ENCODE measurements at regions not wholly inside any gene's neighbourhood (a gene's known extent, or its start where the extent isn't known, plus 50 kb on each side); places are given as distances from the start of the nearest gene placed in this dataset.
A peak's percentile ranks its signal among the peaks of the same experiment; 100 is the strongest.
"Not testable (repeated sequence)": the region's sequence is repeated elsewhere in the genome, so short reads cannot be mapped to it uniquely, and the experiment has no call there.

DNA sequence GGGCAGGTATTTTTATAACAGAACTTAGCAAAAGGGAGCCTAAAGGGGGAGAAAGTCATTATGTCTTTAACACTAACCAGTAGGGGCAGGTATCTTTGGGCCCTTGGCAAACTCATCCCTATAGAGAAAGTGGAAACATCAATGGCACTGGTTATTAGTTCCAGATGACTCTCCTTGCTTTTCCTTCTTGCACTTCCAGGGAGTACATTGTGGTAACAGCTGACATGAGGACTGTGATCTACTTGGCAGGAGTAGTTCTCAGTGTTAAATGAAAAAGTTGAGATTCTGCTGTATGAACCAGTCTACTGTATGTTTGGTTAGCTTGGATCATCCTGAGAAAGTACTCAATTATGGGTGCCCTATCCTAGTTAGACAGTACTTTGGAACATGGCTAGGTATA is 93.6 kb downstream of the ATXN3L start:
- FAIRE-seq (no peak), DNase-seq (ENCODE audit: low spot score in 2 of 2) (no peak)

DNA sequence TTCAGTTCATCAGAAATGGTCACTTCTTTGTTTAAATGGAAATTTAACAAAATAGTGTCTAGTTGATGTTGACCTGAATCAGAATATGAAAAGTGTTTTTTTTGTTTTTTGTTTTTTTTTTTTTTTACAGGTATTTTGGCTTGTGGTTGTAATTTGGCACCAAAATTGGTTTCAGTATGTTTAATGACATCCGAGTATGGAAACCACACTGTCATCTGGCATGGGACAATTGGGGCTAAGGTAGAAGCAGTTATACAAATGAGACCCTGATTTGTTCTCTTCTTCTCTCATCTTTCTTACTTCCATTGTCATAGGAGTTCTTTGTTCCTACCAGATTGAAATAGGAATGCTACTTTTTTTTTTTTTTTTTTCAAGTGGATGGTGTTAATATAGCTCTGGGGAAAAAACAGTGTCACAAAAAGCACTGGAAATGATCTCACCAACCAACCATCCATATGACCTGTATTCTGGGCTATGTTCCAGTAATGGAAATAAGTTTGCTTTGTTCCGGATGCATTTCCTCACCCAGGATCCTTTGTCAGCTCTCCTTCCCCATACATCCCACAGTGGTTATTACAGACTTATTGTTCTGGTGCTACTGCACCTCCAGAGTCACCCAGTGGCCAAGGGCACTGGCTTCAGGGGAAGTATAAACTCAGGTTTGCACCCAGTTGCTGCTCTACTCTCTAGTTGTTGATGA is 95.8 kb downstream of the ATXN3L start:
- FAIRE-seq (no peak), DNase-seq (ENCODE audit: low spot score in 2 of 2) (peak in 1 of 2 donors; percentile 4)

DNA sequence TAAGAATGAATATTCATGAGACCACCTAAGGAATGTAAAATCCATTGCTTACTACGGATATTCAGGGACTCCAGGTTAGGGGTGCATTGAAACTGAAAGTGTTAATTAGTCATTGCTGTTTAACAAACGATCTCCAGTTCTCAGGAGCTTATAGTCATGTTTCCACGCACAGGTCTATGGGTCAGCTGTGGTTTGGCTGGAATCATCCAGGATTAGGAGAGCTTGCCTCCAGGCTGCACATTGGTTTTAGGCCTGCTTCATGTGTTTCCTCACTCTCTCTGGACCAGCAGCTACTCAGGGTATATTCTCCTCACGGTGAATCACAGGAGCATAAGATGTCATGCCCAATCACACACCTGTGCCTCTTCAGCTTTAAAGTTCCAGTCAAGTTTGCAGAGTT is 98.9 kb downstream of the ATXN3L start:
- DNase-seq (ENCODE audit: low spot score in 2 of 2), result no peak
- no peak for FAIRE-seq

DNA sequence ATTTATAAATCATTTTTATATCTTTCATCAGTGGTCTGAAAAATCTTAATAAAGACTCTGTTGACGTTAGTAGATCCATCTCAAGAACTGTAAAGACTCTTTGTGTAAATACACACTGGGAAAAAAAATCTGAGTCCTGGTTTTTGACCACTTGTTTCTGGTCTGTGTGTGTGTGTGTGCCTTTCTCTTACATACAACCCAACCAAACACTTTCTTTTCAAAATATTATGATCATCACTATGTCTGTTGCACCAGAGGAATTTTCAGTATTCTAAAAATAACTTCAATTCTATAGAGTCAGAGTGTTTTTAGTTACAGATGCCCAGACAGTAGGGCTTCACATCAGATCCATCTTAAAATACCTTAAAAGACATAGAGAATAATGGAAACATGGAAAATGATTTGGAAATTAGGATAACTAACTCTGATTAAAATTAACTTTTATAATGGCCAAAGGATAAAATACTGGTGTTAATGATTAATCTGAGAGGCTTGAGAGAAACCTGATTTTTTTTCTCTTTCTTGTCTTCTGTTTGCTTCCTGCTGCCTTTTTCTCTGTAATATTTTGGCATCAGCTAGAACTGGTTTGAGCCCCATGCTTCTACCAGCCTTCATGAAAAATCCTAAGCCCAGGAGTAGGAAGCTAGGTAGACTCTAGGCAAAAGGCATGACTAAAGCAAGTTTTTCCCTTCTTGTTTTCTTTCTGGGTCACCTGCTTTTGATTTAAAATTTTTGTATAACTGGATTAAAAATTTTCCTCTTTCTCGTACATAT is 99.7 kb downstream of the ATXN3L start:
- DNase-seq (ENCODE audit: low spot score in 2 of 2), result no peak
- FAIRE-seq, result no peak

DNA sequence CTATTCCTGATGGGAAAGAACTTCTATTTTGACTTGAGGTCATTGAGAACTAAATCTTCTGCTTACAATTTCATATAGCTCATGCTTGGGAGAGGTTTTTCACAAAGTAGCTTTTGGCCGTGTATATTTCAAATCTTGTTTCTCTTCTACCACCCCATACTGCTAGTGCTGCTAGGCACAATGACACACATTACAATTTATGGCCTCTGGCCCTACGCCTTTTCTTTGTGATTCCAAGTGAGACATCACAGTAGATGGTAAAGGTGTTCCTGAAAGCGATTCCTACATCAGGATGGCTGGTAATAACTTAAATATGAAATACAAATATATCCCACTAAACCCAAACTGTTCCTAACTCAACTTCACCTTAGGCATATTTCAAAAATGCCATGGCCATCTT is 101.1 kb downstream of the ATXN3L start:
- no peak for DNase-seq (ENCODE audit: low spot score in 2 of 2)
- no peak for FAIRE-seq

DNA sequence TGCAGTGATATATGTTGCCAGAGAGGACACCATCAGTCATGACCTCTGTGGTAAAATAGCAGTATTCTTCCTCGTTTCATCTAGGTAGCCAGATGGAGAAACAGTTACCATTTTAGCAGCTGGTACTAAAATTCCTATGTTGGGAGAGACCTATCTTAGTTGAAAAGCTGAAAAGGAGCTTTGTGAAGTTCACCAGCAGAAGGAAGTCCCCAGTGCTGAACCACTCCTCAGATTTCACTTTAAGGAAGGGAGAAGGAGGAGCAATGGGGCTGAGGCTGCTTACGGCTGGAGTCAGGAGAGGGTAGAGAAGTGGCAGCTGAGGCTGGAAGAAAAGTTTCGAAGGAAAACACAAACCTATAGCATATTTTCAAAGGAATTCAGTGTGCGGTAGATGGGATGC is 103.7 kb downstream of the ATXN3L start:
- no peak for DNase-seq (ENCODE audit: low spot score in 2 of 2)
- no peak for FAIRE-seq

DNA sequence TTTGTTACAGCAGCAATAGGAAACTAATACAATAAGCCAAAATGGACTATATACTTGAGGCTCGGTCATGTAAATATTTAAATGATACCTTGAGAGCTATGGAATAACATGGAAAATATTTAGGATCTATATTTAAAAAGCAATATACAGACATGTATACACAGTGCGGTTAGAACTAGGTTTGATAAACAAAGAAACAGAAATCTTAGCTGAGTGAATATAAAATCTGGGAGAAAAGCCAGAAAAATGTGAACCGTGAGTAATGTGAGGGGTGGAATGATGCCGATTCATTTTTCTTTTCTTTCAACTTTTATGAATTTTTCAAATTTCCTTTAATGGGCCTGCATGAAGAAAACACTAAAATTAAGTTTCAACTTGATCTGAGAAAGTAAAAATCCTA is 104.1 kb downstream of the ATXN3L start:
- DNase-seq (ENCODE audit: low spot score in 2 of 2), result no peak
- FAIRE-seq, result no peak

DNA sequence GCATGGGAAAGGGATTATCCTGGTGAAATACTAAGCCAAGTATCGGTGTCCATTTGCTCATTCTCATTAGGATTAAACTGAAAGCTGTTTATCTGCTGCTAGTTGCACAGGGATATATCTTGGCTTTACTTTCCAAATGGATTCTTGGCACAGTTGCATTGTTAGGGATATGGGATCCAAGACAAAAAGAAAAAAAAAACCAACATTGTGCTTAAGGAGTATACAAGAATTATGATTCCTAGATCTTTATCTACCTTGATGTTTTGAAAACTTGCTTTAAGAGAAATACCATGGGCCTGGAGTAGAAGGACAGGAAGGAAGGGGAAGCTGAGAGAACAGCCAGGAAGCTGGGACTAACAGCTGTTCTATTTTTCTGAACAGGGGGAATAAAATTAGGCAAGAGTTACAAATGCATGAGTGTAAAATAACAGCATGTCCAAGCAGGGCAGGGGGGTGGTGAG is 107.6 kb downstream of the ATXN3L start:
- DNase-seq (ENCODE audit: low spot score in 2 of 2) (no peak), FAIRE-seq (no peak)

DNA sequence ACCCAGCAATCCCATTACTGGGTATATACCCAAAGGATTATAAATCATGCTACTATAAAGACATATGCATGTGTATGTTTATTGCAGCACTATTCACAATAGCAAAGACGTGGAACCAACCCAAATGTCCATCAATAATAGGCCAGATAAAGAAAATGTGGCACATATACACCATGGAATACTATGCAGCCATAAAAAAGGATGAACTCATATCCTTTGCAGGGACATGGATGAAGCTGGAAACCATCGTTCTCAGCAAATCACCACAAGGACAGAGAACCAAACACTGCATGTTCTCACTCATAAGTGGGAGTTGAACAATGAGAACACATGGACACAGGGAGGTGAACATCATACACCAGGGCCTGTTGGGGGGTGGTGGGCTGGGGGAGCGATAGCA is 109.7 kb downstream of the ATXN3L start:
- DNase-seq (ENCODE audit: low spot score in 2 of 2); FAIRE-seq: not testable (repeated sequence)

DNA sequence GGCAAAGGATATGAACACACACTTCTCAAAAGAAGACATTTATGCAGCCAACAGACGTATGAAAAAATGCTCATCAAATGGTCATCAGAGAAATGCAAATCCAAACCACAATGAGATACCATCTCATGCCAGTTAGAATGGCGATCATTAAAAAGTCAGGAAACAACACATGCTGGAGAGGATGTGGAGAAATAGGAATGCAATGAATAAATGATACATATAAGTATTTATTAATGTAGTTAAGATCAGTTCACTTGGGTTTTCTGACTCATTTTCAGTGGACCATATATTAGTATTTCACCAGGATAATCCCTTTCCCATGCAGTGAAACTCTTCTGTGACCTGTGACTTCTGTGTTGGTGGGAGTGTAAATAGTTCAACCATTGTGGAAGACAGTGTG is 110.1 kb downstream of the ATXN3L start:
- not testable (repeated sequence) for FAIRE-seq; DNase-seq (ENCODE audit: low spot score in 2 of 2)

DNA sequence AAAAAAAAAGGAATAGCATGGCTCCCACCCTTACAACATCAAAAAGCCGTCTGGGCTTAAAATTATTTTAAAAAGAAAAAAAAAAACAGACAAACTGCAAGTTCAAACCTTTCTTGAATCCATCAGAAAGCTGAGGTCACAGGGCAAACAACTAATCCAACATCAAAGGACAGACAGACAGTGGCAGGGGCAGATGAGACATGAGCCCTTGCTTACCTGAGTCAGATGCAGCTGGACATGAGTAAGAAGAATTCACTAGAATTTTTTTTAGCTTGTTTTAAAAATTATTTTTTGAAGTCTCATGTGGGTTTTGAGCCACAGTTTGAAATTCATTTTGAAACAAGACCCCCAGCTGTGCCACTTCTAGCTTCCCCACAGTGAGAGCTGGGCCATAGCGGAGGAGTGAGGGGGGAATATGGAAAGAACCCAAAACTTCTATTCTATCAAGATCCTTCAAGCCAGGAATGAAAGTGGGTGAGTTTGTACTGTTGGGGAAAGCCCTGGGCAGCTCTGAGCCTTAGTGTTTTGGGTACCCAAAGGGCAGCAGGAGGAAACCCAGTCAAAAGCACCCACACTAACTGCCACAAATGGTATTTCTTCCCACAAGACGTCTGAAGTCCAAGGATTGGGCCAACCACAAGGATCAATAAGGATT is 111.4 kb downstream of the ATXN3L start:
- no peak for DNase-seq (ENCODE audit: low spot score in 2 of 2)
- FAIRE-seq, result no peak

DNA sequence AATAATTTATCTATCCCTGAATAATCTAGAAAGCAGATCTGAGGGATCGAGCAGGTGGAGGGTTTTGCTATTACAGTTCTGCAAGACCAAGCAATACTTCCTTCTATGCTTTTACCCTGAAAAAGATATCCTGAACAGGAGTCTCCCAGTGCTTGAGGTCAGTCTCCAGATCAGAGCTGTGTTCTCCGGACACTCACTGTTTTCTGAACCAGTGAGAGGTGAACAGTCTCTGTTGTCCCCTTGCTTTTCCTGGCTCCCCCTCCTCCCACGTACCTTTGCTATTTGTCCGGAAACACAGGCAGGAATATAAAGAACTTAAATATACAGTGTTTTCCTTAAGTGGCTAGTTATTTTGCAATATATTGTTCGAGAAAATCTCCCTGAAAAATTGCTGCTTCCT is 116.6 kb downstream of the ATXN3L start:
- no peak for DNase-seq (ENCODE audit: low spot score in 2 of 2)
- FAIRE-seq, result no peak

DNA sequence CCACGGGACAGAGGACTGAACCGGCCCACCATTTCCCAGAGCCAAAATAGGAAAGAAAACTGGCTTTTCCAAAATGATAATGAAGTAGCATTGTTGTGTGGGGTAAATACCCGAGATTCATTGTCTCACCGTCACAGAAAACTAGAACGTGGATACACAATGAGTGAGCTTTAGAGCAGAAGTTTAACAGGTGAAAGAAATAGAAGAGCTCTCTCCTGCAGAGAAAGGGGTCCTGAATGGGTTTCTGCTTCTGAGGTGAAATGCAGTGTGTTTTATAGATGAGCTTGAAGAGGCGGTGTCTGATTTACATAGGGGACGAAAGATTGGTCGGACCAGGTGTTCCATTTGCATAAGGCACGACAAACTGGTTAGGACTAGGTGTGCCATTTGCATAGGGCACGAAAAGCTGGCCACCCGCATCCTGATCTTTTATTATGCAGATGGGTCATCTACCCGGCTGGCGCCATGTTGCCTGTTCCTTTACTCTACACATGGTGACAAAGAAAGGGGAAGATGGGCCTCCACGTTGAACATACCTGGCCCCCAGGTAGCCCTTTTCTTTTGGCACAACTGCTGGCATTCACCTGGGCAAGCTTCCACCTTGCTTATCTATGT is 118.1 kb downstream of the ATXN3L start:
- DNase-seq (ENCODE audit: low spot score in 2 of 2) (no peak), FAIRE-seq (no peak)

DNA sequence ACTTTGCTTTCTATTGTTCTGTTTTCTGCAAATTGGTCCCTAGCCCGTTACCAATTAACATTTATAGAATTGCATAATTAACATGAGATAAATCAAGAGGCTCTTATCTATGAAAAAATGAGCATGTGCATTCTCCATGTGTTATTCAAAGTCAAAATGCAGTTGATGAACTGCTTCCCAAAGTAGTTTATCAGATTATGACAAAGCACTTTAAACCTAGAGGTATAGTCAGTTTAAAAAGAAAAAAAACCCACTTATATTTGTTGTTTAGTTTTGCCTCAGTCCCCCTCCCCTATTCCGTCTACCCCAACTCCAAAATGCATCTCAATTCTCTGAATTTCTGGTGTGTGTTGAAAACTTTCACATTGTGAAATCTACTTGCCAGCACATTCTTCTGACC is 119.5 kb downstream of the ATXN3L start:
- DNase-seq (ENCODE audit: low spot score in 2 of 2), result no peak
- FAIRE-seq, result no peak

DNA sequence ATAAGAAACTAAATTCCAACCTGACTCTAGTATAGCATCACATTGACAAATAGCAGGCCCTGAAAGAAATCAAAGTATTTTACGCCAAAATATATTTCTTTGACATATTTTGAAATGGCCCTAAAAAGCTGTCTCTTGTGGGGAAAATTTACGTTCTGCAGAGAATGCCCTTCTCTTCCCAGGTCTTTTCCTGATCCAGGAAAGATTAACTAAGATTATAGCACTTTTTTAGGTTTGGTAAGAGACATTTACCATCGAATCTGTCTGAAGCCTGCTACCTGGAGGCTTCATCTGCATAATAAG is 121.1 kb downstream of the ATXN3L start:
- DNase-seq (ENCODE audit: low spot score in 2 of 2) (no peak), FAIRE-seq (no peak)

DNA sequence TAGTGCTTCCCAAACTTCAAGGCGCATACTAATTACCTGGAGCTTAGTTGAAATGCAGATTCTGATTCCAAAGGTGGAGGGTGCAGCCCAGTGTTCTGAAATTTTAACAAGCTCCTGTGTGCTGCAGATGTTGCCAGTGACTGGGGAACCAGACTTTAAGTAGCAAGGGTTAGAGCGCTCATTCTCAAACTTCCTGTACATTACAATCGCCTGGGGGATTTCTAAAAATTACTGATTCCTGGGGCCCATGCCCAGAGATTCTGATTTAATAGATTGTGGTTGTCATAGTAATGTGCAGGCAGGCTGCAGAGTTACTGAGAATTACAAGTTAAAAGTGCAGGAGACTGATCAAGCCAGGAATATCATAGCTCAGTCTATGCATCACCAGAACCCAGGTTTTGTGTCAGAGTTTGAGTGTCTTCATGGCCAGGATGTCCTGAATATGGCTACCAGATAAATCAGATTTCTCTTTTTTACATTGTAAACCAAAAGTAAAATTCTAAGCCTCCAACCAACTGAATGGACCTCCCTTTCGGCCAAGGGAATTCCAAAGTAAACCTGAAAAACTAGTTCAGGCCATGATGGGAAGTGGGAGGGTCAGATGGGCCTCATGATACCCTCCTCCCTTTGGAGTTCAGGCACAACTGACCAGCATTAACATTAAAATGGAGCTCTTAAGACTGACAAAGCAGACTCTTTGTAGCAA is 121.6 kb downstream of the ATXN3L start:
- DNase-seq (ENCODE audit: low spot score in 2 of 2) (no peak), FAIRE-seq (no peak)

DNA sequence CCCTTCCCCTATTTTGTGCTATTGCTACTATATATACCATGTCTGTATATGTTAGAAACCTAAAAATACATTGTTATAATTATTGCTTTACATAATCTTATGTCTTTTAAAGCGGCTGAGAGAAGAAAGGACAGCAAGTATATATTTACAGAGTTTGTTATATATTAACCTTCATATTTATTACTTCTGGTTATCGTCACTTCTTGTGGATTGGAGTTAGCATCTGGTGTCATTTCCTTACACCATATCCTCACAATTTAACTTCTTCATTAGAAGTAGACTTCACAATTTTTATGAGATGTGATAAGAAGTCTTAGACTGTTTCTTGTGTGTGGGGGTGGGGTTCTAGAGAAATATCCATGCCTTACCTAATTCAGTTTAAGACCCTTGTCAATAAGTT is 123.1 kb downstream of the ATXN3L start:
- FAIRE-seq, result no peak
- no peak for DNase-seq (ENCODE audit: low spot score in 2 of 2)

DNA sequence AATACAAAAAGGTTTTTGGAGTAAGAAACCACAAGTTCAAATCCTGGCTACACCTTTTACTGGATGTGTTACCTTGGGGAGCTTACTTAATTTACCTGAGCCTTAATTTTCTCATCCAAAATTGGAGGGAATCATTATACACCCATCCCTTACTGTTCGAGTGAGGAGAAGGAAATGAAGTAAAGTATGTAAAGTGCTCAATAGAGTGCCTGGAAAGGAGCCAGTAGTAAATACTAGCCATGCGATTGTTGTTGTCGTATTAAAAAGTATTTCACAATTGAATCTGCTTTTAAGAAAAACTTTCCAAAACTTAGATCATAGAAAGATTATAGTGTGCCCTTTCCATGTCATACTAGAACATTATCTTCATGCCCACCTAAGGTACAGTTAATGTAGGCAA is 124.5 kb downstream of the ATXN3L start:
- FAIRE-seq (no peak), DNase-seq (ENCODE audit: low spot score in 2 of 2) (no peak)

DNA sequence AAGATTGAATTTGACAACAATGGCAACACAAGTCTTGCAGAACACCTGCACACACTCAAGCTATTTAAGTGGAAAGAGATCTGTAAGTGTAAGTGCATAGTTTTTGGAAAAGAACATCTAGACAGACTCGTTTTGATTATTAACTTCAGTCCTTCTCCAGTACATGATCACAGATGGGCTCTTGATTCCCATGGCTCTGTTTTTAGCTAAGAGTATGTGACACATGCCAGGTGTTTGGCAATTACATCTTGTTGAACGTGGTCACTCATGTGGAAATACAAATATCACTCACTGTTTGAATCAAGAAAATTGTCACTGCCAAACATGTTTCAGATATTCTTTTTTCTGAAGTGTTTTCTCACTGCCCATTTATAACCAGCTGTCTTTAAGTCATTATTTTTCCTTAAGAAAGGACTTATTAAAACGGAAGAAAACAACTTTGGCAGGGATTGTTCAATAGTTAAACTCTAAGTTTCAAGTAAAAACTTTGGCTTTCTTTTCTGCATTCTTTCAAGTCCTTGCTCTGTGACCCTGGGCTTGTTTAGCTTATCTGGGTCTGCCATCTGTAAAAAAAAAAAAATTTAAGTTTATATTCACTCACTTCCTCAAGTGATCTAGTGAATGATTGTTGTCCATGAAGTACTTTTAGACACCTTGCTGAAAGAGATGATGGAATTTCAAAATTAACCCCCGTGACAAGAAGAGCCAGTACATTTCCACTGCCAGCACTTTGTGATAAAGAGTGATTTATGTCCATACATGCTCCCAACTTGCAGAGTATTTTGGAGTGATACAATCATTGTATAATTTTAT is 125.4 kb downstream of the ATXN3L start:
- FAIRE-seq (no peak), DNase-seq (ENCODE audit: low spot score in 2 of 2) (no peak)

DNA sequence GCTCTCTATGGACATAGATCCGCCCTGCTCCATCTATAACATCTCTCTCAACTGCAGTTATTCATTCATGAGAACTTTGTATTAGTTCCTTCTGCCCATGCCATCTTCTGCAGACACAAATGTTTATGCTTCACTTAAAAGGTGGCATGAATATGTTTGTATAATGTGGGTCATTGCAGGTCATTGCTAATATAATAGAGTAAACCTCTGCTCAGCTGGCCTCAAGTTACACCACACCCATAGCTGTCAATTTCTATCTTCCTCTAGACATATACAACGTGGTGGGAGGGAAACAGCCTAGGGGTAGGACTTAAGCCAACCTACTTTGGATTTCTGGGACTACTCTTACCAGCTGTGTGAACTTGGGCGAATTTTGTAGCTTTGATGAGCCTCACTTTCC is 129.8 kb downstream of the ATXN3L start:
- FAIRE-seq, result no peak
- DNase-seq (ENCODE audit: low spot score in 2 of 2), result no peak

Data from frontal cortex (tissue), 3 donors.